ENCODE measurements at regions not wholly inside any gene's neighbourhood (a gene's known extent, or its start where the extent isn't known, plus 50 kb on each side); places are given as distances from the start of the nearest gene placed in this dataset.

DNA sequence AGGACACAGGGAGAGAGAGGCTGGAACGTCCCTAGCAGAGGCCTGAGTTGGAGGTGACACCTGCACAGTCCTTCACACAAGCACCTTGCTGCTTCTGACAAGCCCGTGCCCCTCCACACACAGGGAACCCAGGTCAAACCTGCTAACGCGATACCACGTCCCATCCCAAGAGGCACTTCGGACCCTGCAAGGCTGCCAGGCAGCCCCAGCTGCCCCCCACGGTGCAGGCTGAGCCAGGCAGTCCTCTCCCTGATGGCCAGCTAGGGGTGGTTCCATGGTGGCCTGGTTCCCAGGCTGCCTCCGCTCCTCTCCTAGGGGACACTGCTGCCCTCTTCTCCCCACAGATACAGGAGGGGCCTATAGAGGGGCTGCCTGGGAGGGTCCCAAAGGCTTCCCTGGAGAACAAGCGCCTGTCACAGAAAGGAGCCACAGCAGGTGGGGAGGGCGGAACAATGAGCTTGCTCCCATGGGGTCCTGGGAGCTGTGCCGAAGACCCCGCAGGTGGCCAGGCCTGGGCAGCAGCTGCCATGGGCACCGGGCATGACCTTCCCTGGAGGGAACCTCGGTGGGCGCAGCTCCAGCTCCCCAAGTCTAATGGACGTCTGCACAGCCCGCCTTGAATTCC lies 434.2 kb upstream of the MYT1L start:
- Histone ChIP-seq H3K9ac (ENCODE audit: low read length) (no peak overlapping the region), H3K36me3 (ENCODE audit: control insufficient read depth in 1 of 2, insufficient read depth in 2 of 2, low read length in 2 of 2) (no peaks in the 10 kb centered on the region), H2AFZ (ENCODE audit: low read depth, low read length, poor library complexity, severe bottlenecking) (no peak overlapping the region), H3K4me3 (replicated peaks in 1 of 2; ENCODE audit: low read depth in 1 of 2, low read length in 2 of 2) (no peak overlapping the region), H3K9me2 (ENCODE audit: insufficient read depth) (no peaks in the 10 kb centered on the region), H3K27ac (ENCODE audit: low read depth, low read length) (no peak overlapping the region), H3K4me2 (ENCODE audit: low read length) (no peak overlapping the region), H3K9me3 (ENCODE audit: control insufficient read depth in 1 of 2, insufficient read depth in 1 of 2, low read depth in 1 of 2, low read length in 2 of 2) (no peaks in the 10 kb centered on the region), H3K27me3 (ENCODE audit: insufficient read depth, low read length) (no peaks in the 10 kb centered on the region), H3K79me2 (ENCODE audit: insufficient read depth, low read length) (no peaks in the 10 kb centered on the region), H3K4me1 (ENCODE audit: control insufficient read depth in 1 of 2, insufficient read depth in 2 of 2, low read length in 2 of 2) (no peaks in the 10 kb centered on the region), H4K20me1 (ENCODE audit: insufficient read depth) (no peaks in the 10 kb centered on the region)
- no TSS peak for BruUV-seq (replicated peaks)
- ChIA-PET CTCF (no interaction called here), POLR2A (no interaction called here), RAD21 (ENCODE audit: low non-redundant PET in 1 of 2, low total read pairs in 2 of 2, uncharacterized antibody in 2 of 2, unreplicated experiment in 2 of 2) (no interaction called here)
- intact Hi-C loops (cut with micrococcal nuclease) = no loop called here
- ATAC-seq (no peak), DNase-seq (ENCODE audit: low read depth, low spot score) (no peak)
- TF ChIP-seq POLR2AphosphoS5 (IDR thresholded peaks at IDR 0.05; ENCODE audit: low read depth, low read length) = no peak
- no peak for TF ChIP-seq SRF (IDR thresholded peaks at IDR 0.05; ENCODE audit: low read depth)
- no peak for TF ChIP-seq CBX3 (IDR thresholded peaks at IDR 0.05; ENCODE audit: low read depth)
- TF ChIP-seq SIN3A (IDR thresholded peaks at IDR 0.05; ENCODE audit: low read depth) = no peak
- TF ChIP-seq TCF7L2 (IDR thresholded peaks at IDR 0.05; ENCODE audit: borderline replicate concordance, extremely low read depth, insufficient read depth, insufficient read length) = no peak
- TF ChIP-seq, protein P1, sequence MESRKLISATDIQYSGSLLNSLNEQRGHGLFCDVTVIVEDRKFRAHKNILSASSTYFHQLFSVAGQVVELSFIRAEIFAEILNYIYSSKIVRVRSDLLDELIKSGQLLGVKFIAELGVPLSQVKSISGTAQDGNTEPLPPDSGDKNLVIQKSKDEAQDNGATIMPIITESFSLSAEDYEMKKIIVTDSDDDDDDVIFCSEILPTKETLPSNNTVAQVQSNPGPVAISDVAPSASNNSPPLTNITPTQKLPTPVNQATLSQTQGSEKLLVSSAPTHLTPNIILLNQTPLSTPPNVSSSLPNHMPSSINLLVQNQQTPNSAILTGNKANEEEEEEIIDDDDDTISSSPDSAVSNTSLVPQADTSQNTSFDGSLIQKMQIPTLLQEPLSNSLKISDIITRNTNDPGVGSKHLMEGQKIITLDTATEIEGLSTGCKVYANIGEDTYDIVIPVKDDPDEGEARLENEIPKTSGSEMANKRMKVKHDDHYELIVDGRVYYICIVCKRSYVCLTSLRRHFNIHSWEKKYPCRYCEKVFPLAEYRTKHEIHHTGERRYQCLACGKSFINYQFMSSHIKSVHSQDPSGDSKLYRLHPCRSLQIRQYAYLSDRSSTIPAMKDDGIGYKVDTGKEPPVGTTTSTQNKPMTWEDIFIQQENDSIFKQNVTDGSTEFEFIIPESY (IDR thresholded peaks at IDR 0.05; ENCODE audit: extremely low read depth, insufficient replicate concordance, low read length) = no peak

GRCh38 chr2:2764739-2765138 lies 433.7 kb upstream of the MYT1L start:
- H3K4me2 ChIP-seq (ENCODE audit: low read length) = no peak overlapping the region
- ATAC-seq = no peak
- H3K4me3 ChIP-seq (replicated peaks in 1 of 2; ENCODE audit: low read depth in 1 of 2, low read length in 2 of 2) = no peak overlapping the region
- no TSS peak for BruUV-seq (replicated peaks)
- H3K4me1 ChIP-seq (ENCODE audit: control insufficient read depth in 1 of 2, insufficient read depth in 2 of 2, low read length in 2 of 2) = no peaks in the 10 kb centered on the region
- POLR2A ChIA-PET = no interaction called here
- H3K27me3 ChIP-seq (ENCODE audit: insufficient read depth, low read length) = no peaks in the 10 kb centered on the region
- H3K79me2 ChIP-seq (ENCODE audit: insufficient read depth, low read length) = no peaks in the 10 kb centered on the region
- H3K36me3 ChIP-seq (ENCODE audit: control insufficient read depth in 1 of 2, insufficient read depth in 2 of 2, low read length in 2 of 2) = no peaks in the 10 kb centered on the region
- CTCF ChIA-PET = no interaction called here
- RAD21 ChIA-PET (ENCODE audit: low non-redundant PET in 1 of 2, low total read pairs in 2 of 2, uncharacterized antibody in 2 of 2, unreplicated experiment in 2 of 2) = no interaction called here
- intact Hi-C loops (cut with micrococcal nuclease) = no loop called here
- no peak for DNase-seq (ENCODE audit: low read depth, low spot score)
- no peak overlapping the region for H3K27ac ChIP-seq (ENCODE audit: low read depth, low read length)
- H3K9me2 ChIP-seq (ENCODE audit: insufficient read depth) = no peaks in the 10 kb centered on the region
- H3K9ac ChIP-seq (ENCODE audit: low read length) = no peak overlapping the region
- no peaks in the 10 kb centered on the region for H3K9me3 ChIP-seq (ENCODE audit: control insufficient read depth in 1 of 2, insufficient read depth in 1 of 2, low read depth in 1 of 2, low read length in 2 of 2)
- H4K20me1 ChIP-seq (ENCODE audit: insufficient read depth) = no peaks in the 10 kb centered on the region
- no peak overlapping the region for H2AFZ ChIP-seq (ENCODE audit: low read depth, low read length, poor library complexity, severe bottlenecking)
- TF ChIP-seq EZH2phosphoT487 (IDR thresholded peaks at IDR 0.05; ENCODE audit: borderline replicate concordance) = no peak
- no peak for TF ChIP-seq POLR2A (IDR thresholded peaks at IDR 0.05; ENCODE audit: borderline replicate concordance, extremely low read depth, insufficient read depth, insufficient read length)
- TF ChIP-seq, protein P2, sequence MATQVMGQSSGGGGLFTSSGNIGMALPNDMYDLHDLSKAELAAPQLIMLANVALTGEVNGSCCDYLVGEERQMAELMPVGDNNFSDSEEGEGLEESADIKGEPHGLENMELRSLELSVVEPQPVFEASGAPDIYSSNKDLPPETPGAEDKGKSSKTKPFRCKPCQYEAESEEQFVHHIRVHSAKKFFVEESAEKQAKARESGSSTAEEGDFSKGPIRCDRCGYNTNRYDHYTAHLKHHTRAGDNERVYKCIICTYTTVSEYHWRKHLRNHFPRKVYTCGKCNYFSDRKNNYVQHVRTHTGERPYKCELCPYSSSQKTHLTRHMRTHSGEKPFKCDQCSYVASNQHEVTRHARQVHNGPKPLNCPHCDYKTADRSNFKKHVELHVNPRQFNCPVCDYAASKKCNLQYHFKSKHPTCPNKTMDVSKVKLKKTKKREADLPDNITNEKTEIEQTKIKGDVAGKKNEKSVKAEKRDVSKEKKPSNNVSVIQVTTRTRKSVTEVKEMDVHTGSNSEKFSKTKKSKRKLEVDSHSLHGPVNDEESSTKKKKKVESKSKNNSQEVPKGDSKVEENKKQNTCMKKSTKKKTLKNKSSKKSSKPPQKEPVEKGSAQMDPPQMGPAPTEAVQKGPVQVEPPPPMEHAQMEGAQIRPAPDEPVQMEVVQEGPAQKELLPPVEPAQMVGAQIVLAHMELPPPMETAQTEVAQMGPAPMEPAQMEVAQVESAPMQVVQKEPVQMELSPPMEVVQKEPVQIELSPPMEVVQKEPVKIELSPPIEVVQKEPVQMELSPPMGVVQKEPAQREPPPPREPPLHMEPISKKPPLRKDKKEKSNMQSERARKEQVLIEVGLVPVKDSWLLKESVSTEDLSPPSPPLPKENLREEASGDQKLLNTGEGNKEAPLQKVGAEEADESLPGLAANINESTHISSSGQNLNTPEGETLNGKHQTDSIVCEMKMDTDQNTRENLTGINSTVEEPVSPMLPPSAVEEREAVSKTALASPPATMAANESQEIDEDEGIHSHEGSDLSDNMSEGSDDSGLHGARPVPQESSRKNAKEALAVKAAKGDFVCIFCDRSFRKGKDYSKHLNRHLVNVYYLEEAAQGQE (IDR thresholded peaks at IDR 0.05; ENCODE audit: low read depth) = no peak
- TF ChIP-seq EGR1 (IDR thresholded peaks at IDR 0.05; ENCODE audit: low read depth) = no peak
- TF ChIP-seq, protein P1 (IDR thresholded peaks at IDR 0.05; ENCODE audit: extremely low read depth, insufficient replicate concordance, low read length) = no peak
- no peak for TF ChIP-seq CBX3 (IDR thresholded peaks at IDR 0.05; ENCODE audit: low read depth)
- no peak for TF ChIP-seq POLR2AphosphoS5 (IDR thresholded peaks at IDR 0.05; ENCODE audit: low read depth, low read length)
- no peak for TF ChIP-seq ZFX (IDR thresholded peaks at IDR 0.05)
- no peak for TF ChIP-seq TCF7L2 (IDR thresholded peaks at IDR 0.05; ENCODE audit: borderline replicate concordance, extremely low read depth, insufficient read depth, insufficient read length)
- TF ChIP-seq EZH2 (IDR thresholded peaks at IDR 0.05) = no peak

Measured in HCT116 (cell line).